ENCODE measurements at regions not wholly inside any gene's neighbourhood (a gene's known extent, or its start where the extent isn't known, plus 50 kb on each side); places are given as distances from the start of the nearest gene placed in this dataset.

DNA sequence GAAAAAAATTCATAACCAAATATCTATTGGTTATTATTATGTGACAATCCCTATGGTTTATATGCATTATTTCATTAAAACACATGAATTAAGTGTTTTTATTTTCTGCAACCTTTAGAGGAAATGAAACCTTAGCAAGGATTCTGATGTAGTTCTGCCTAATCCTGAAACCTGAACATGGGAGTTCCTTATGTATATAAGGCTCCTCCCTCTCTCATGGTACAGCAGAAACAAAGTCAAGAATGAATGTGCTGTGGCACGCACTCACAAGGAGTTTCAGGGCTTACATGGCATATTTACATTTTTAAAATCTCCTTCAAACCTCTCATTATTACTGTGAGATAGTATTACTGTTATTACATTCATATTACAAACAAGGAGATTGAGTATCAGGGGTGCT is 426.4 kb upstream of the CITED2 start:
- ATAC-seq: no peak
- no peak overlapping the region for H3K4me3 ChIP-seq
- H3K27me3 ChIP-seq: no peaks in the 10 kb centered on the region

DNA sequence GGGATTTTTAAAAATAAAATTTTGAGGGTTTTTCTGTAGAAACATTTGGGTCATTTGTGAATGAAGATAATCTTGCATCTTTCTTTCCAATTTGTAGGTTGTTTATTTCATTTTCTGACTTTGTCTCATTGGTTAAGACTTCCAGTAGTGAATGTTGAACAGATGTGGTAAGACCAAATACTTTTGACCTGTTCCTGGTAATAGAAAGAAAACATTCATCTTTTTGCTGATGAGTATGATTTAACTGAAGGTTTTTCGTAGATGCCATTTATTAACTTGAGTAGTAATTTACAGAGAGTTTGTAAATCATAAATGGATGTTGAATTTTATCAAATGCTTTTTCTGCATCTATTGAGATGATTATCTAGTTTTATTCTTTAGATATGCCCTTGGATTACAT is 416.1 kb upstream of the CITED2 start:
- 74 to 75% methylated on average over 1 of the region's 1 CpG for WGBS, 2 donors (ENCODE audit: low coverage in 1 of 2)
- Histone ChIP-seq H3K4me1 (no peaks in the 10 kb centered on the region), H3K27ac (no peak overlapping the region), H3K4me3 (no peak overlapping the region), H3K27me3 (no peaks in the 10 kb centered on the region), H3K36me3 (no peaks in the 10 kb centered on the region), H3K9me3 (peaks cover 0 to 9% (median 0%) of the 10 kb centered on the region in 3 donors)
- TF ChIP-seq POLR2AphosphoS5 (IDR thresholded peaks at IDR 0.05): no peak
- no peak for TF ChIP-seq POLR2A (IDR thresholded peaks at IDR 0.05)
- TF ChIP-seq, protein P1, sequence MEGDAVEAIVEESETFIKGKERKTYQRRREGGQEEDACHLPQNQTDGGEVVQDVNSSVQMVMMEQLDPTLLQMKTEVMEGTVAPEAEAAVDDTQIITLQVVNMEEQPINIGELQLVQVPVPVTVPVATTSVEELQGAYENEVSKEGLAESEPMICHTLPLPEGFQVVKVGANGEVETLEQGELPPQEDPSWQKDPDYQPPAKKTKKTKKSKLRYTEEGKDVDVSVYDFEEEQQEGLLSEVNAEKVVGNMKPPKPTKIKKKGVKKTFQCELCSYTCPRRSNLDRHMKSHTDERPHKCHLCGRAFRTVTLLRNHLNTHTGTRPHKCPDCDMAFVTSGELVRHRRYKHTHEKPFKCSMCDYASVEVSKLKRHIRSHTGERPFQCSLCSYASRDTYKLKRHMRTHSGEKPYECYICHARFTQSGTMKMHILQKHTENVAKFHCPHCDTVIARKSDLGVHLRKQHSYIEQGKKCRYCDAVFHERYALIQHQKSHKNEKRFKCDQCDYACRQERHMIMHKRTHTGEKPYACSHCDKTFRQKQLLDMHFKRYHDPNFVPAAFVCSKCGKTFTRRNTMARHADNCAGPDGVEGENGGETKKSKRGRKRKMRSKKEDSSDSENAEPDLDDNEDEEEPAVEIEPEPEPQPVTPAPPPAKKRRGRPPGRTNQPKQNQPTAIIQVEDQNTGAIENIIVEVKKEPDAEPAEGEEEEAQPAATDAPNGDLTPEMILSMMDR (IDR thresholded peaks at IDR 0.05): no peak
- no peak for TF ChIP-seq EP300 (IDR thresholded peaks at IDR 0.05)
- no peak for ATAC-seq

More for the DNA sequence above, 426.4 kb upstream of the CITED2 start:
- Histone ChIP-seq H3K4me1 (no peaks in the 10 kb centered on the region), H3K9me3 (no peaks in the 10 kb centered on the region), H3K27ac (no peak overlapping the region), H3K36me3 (no peaks in the 10 kb centered on the region)
- TF ChIP-seq EP300 (IDR thresholded peaks at IDR 0.05) (no peak), POLR2AphosphoS5 (IDR thresholded peaks at IDR 0.05) (no peak), POLR2A (IDR thresholded peaks at IDR 0.05) (no peak)
- TF ChIP-seq, protein P1 (IDR thresholded peaks at IDR 0.05): no peak
- 85 to 100% methylated on average over 1 of the region's 1 CpG for WGBS, 2 donors (ENCODE audit: low coverage in 1 of 2)

DNA sequence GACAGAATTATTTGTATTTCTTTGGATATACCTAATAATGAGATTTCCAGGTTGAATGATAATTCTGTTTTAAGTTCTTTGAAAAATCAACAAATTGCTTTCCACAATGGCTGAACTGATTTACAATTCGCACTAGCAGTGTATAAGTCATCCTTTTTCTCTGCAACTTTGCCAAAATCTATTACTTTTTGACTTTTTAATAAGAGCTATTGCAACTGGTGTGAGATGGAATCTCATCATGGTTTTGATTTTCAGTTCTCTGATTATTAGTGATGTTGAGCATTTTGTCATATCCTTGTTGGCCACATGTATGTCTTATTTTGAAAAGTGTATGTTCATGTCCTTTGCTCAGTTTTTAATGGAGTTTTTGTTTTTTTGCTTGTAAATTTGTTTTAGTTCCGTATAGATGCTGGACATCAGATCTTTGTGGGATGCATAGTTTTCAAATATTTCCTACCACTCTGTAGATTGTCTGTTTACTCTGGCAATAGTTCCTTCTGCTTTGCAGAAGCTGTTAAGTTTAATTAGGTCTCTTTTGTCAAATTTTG is 409.8 kb upstream of the CITED2 start:
- WGBS, 2 donors (ENCODE audit: low coverage in 1 of 2): 92 to 96% methylated on average over 2 of the region's 2 CpGs
- no peak overlapping the region for H3K4me3 ChIP-seq
- H3K36me3 ChIP-seq: no peaks in the 10 kb centered on the region
- no peak for ATAC-seq
- H3K27ac ChIP-seq: no peak overlapping the region
- H3K27me3 ChIP-seq: no peaks in the 10 kb centered on the region
- peaks cover 0 to under 1% (median 0%) of the 10 kb centered on the region in 3 donors for H3K4me1 ChIP-seq
- TF ChIP-seq EP300 (IDR thresholded peaks at IDR 0.05) (no peak), POLR2AphosphoS5 (IDR thresholded peaks at IDR 0.05) (no peak), POLR2A (IDR thresholded peaks at IDR 0.05) (no peak)
- TF ChIP-seq, protein P1 (IDR thresholded peaks at IDR 0.05): no peak
- peaks cover 0 to 18% (median 0%) of the 10 kb centered on the region in 3 donors for H3K9me3 ChIP-seq

DNA sequence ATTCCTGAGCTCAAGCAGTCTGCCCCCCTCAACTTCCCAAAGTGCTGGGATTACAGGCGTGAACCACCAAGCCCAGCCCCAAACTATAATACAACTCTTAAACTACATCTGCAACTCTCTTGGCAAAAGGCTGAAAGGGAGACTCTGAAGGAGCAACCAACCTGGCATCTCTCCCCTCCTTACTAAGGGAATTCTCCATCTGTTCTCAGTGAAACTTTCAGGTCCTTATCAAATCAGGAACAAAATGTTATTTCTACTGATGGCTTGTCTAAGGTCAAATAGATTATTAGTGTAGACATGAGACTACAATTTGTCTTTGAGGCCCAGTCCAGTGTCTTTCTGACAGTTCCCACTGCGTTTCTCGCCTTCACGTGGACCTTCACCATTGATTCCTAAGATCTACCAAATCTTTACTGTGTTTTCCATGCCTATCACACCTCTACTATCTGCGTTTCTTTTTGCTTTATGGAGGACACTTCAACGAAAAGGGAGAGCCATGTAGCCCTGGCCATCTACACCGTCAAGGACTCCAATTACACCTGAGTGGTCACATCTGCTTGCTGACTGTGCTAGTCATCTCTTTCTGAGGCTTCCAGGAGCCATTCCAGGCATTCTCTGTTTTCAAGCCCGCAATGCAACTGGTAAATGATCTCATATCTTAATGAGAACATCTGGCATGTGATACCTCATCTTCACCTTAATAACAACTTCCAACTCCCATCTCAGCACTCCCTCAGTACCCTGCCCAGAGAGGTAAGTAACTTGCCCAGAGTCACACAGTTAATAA is 405.7 kb upstream of the CITED2 start:
- 83 to 93% methylated on average over 6 to 8 of the region's 8 CpGs for WGBS, 2 donors (ENCODE audit: low coverage in 1 of 2)
- H3K4me1 ChIP-seq: peaks cover 0 to 37% (median 10%) of the 10 kb centered on the region in 3 donors
- peaks cover 0 to 9% (median 0%) of the 10 kb centered on the region in 3 donors for H3K9me3 ChIP-seq
- no peak for ATAC-seq
- H3K27ac ChIP-seq: no peak overlapping the region
- no peaks in the 10 kb centered on the region for H3K36me3 ChIP-seq
- H3K27me3 ChIP-seq: no peaks in the 10 kb centered on the region
- TF ChIP-seq, protein P1 (IDR thresholded peaks at IDR 0.05): no peak
- no peak for TF ChIP-seq EP300 (IDR thresholded peaks at IDR 0.05)
- H3K4me3 ChIP-seq: no peak overlapping the region

DNA sequence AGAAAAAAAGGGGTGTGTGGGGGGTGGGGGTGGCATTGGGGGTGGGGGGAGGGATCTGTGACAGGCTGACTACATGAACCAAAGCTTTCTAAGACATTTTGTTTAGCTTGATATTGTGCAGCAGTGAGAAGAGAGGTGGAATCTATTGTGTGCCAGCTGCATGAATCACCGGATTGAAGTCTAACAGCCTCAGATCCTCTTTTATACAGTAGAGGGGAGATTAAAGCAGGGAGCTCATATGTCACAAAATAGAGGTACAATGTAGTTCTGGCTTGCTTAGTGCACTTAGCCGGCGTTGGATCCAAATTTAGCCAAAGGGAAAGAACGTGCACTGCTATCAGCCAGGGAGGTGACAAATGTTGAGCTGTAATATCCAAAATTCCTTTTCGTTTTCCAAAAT is 404.2 kb upstream of the CITED2 start:
- no peaks in the 10 kb centered on the region for H3K27me3 ChIP-seq
- no peaks in the 10 kb centered on the region for H3K36me3 ChIP-seq
- WGBS, 2 donors (ENCODE audit: low coverage in 1 of 2): 9 to 41% methylated on average over 5 of the region's 5 CpGs
- peak overlapping the region; percentile 47 to 63 (median 58) for H3K27ac ChIP-seq
- ATAC-seq: peak; percentile 34
- H3K4me3 ChIP-seq: no peak overlapping the region
- H3K9me3 ChIP-seq: no peaks in the 10 kb centered on the region
- H3K4me1 ChIP-seq: peaks cover 0 to 37% (median 10%) of the 10 kb centered on the region in 3 donors
- TF ChIP-seq POLR2A (IDR thresholded peaks at IDR 0.05) (no peak), POLR2AphosphoS5 (IDR thresholded peaks at IDR 0.05) (peak; percentile 32), EP300 (IDR thresholded peaks at IDR 0.05) (no peak)
- TF ChIP-seq, protein P1 (IDR thresholded peaks at IDR 0.05): no peak
